Panc1 (cell line): ENCODE measurements at regions not wholly inside any gene's neighbourhood (a gene's known extent, or its start where the extent isn't known, plus 50 kb on each side); places are given as distances from the start of the nearest gene placed in this dataset.

Experiments used
- POLR2AphosphoS5 ChIP-seq: IDR thresholded peaks from 2 replicates; pipeline ENCODE4 v1.6.1; 2012; ENCODE audit warnings: mild to moderate bottlenecking, low read depth, low read length, moderate library complexity
- REST ChIP-seq, 2 experiments: IDR thresholded peaks; 2 replicates each; pipeline ENCODE4 v1.6.1; 2011 to 2012; ENCODE audit warnings: low read depth in 2 of 2, control low read depth in 1 of 2, low read length in 1 of 2, mild to moderate bottlenecking in 1 of 2, moderate library complexity in 1 of 2; ENCODE audit not compliant: insufficient read depth in 1 of 2
- SIN3A ChIP-seq: IDR thresholded peaks from 2 replicates; pipeline ENCODE4 v1.6.1; 2012; ENCODE audit warnings: low read depth, mild to moderate bottlenecking, low read length, moderate library complexity, borderline replicate concordance; ENCODE audit not compliant: insufficient read depth
- TCF7L2 ChIP-seq: IDR thresholded peaks from 2 replicates; pipeline ENCODE4 v1.6.1; 2011; ENCODE audit warnings: mild to moderate bottlenecking, low read depth, low read length, inconsistent platforms
- TF ChIP-seq, protein P1 (sequence below): fragments of 450-650 bp; IDR thresholded peaks from 2 replicates; pipeline ENCODE4 v1.5.1; 2017; ENCODE audit warnings: mild to moderate bottlenecking

- TF ChIP-seq REST (IDR thresholded peaks at IDR 0.05; ENCODE audit: insufficient read depth in 1 of 2, low read depth in 2 of 2, low read length in 1 of 2) (no peak), POLR2AphosphoS5 (no peak), TCF7L2 (no peak), SIN3A (no peak)
- TF ChIP-seq, protein P1, sequence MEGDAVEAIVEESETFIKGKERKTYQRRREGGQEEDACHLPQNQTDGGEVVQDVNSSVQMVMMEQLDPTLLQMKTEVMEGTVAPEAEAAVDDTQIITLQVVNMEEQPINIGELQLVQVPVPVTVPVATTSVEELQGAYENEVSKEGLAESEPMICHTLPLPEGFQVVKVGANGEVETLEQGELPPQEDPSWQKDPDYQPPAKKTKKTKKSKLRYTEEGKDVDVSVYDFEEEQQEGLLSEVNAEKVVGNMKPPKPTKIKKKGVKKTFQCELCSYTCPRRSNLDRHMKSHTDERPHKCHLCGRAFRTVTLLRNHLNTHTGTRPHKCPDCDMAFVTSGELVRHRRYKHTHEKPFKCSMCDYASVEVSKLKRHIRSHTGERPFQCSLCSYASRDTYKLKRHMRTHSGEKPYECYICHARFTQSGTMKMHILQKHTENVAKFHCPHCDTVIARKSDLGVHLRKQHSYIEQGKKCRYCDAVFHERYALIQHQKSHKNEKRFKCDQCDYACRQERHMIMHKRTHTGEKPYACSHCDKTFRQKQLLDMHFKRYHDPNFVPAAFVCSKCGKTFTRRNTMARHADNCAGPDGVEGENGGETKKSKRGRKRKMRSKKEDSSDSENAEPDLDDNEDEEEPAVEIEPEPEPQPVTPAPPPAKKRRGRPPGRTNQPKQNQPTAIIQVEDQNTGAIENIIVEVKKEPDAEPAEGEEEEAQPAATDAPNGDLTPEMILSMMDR = no peak
Observed at GRCh38 chr1:198102454-198102827, 54.4 kb upstream of the NEK7 start.
